NCI-H69 (cell line): ENCODE measurements at regions not wholly inside any gene's neighbourhood (a gene's known extent, or its start where the extent isn't known, plus 50 kb on each side); places are given as distances from the start of the nearest gene placed in this dataset.
A peak's percentile ranks its signal among the peaks of the same experiment; 100 is the strongest.

Experiments used
- DNase-seq: peaks from one replicate; lab custom pipeline; 2025; lab: John Stamatoyannopoulos, UW

DNA sequence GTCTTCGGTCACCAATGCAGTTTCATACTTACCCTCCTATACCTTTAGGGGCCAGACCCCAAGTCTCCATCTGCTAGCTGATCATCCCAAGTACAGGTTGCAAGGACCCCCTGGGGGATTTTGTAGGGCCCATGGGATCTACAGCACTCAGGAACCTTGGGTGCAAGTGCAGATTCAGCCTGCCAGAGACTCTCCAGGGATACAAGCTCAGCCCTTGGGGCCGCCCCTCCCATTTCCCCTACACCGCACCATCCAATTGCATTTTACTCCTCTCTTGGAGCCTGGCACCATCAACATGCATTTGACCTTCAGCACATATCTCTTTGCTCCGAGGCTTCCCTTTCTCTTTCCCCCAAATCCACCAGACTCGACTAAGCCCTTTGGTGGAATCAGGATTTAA is 154.7 kb upstream of the ZNF536 start:
- DNase-seq = no peak

DNA sequence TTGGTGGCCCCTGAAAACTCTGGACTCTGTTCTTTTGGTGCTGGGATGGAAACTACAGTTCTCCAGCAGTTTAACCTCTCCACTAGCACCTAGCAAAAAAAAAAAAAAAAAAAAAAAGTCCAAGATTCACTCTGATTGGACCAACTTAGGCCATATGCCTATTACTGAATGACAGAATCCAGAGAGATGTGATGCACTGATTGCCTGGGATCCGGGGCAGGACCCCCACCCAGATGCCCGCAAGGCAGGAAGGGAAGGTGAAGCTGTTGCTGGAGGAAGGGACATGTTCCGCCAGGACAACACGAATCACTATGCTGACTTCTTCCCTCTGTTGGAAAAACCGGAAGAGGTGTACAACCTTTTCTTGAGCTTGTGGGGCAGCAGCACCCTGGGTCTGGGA is 152.5 kb upstream of the ZNF536 start:
- no peak for DNase-seq

DNA sequence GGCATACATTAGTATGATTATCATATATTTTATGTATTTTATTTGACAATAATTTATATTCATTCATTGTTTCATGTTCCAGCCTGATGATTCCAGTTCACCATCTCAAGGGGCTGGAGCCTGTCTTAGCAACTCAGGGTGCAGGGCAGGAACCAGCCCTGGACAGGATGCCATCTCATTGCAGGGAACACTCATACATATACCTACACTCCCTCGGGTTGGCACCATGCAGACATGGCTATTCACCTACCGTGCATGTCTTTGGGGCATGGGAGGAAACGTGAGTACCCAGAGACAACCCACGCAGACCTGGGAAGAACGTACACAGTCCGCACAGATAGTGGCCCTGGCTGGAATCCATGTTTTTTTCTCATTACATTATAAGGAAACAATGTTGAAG is 151.0 kb upstream of the ZNF536 start:
- DNase-seq = no peak

DNA sequence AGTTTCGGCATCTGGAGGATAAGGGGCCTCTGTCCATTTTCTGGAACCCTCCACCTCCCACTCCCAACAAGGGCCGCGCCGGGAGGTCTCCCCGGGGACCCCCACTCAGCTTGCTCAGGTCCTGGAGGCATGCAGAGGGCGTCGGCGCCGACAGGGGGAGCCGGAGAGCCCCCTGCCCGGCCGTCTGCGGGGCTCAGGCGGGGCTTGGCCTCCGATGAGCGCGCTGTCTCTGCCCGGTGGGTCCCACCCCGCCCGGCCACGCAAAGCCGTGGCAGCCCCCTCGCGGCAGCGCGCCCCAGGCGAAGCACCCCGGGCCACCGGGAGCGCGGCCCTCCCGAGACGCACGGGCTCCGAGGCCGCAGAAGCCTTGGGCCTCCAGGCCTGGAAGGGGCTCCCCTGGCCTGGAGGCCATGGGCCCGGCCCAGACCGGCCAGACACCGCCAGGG is 149.7 kb upstream of the ZNF536 start:
- DNase-seq = no peak

DNA sequence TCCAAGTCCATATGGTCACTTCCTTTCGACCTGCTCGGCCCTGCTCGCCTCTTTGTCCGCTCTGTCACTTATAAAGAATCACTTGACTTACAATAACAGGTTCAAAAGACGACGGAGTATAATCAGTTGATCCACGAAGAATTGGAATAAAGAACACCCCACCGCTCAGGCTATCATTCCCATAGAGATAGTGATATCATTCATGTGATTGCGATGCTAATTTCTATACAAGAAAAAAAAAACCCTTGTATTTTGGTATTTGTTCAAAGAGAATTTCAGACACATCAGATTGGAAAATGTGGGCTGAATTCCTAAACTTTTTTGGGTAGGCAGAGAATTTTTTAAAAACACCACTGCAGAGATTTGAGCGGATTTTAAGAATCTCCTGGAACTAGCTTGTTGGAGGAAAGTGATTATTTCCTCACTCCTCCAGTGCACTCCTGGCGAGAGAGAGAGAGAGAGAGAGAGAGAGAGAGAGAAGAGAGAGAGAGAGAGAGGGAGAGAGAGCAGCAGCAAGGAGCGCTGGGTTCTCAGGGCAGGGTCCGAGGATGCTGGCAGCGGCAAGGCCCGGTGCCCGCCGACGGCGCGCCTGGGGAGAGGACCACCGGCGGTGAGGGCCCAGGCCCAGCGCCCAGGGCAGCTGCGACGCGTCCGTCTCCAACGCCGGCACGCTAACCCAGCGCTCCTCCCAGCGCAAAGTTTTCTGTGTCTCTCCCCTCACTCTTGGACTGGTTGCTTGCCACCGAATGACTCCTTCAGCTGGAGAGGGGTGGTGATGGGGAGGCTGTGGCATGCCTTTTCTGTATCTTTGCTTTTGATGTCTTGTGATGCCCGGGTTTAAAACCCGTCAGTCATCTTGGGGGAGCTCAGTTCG is 149.0 kb upstream of the ZNF536 start:
- DNase-seq = no peak

DNA sequence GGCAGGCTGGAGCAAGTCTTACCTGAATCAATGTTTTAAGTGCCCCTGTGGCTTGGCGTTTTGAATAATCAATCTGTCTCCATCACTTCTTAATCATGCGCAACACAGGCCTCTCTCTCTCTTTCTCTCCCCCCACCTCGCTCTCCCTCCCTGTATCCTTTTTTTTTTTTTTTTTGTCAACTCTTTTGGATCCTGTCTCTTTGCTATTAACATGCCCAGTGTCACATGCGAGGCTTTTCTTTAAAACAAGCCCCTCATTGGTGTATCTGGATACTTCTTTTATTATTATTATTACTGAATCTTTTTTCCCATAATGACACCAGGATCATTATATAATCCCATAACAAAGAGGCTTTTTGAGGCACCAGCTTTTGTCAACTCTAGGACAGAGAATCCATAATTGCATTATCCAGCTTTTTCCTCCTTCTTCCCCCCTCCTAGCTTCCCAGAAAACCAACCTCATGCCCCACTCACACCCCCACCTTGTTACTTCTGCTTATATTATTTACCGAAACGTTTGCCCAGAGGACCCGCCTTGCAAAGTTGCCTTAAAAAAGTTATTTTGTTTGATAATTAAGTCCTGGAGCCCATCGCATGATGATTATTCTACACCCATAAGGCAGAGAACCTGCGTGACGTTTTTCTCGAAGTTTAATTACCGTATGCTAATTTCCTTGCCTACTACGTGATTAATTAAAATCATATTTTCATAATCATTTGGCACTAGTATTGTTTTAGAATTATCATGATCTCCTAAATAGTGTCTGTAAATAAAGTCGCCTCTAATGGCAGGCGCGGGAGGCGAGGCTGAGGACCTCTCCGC is 148.1 kb upstream of the ZNF536 start:
- no peak for DNase-seq

DNA sequence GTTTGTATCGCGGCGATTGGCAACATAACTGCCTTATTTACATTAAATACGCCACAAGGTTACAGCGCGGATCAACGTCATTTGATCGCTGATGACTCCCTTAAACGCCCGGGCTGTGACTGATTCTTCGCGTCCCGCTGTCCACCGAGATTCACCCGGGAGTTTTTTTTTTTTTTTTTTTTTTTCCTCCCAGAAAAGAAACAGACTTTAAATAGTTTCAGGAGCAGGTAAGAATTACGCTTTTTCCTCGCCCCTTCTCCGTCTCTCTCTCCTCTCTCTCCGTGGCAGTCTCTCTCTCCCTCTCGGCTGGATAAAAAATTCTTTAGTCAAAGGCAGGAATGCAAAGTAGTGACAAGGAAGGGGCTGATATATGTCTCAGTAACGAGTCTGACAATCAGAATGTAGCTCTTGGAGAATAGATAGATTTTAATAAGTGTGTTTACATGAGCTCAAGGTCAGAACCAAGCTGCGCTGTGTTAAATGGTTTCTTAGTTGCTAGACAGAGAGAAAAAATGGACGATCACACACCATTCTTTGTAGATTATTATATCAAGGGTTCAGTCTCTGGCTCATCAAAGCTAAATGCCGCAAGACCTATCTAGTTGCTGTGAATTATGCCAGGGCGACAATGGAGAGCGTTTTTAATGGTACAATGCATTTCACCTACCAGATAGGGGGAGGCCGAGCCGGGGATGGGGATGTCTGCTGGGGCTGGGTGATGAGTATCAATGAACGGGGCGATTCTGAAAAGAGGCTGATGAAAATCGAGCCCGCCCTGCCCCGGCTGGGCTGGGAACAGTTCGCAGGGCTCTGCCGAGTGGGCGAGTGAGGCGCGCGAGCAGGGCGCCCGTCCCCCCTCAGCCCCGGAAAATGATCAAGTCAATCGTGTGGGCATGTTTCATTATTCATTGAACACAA is 147.2 kb upstream of the ZNF536 start:
- DNase-seq = no peak

DNA sequence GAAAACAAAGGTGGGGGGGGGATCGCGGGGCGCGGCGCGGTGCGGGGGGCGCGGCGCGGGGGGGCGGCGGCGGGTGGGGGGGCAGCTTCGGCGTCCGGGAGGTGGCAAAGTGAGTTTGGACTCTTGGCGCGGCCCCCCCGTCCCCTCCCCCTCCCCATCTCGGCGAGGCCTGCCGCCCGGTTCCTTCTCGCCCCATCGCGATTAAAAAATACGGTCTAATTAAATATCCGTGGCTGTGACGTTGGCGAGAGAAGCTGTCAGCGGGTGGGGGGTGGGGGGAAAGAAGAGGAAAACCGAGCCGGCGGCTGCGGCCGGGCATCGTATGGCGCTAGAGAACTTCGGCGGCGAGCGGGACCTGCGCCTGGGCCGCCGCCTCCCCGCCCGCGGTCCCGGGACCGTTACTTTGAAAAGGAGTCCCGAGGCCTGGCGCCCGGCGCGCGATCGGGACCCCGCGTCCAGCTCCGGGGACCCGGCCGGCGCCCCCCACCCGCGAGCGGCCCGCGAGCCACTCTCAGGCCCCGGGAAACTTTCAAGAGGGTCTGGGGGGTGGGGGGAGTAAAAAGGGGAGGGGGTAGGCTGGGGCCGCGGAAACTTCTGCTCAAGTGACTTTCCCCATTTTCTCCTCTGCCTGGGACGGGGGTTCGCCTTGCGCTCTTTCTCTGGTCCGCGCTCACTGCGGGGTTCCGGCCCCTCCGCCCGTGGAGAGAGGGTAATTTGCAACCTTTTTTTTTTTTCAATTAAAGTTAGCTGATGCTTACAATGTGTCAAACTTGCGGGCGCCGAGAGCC is 146.3 kb upstream of the ZNF536 start:
- DNase-seq = no peak

DNA sequence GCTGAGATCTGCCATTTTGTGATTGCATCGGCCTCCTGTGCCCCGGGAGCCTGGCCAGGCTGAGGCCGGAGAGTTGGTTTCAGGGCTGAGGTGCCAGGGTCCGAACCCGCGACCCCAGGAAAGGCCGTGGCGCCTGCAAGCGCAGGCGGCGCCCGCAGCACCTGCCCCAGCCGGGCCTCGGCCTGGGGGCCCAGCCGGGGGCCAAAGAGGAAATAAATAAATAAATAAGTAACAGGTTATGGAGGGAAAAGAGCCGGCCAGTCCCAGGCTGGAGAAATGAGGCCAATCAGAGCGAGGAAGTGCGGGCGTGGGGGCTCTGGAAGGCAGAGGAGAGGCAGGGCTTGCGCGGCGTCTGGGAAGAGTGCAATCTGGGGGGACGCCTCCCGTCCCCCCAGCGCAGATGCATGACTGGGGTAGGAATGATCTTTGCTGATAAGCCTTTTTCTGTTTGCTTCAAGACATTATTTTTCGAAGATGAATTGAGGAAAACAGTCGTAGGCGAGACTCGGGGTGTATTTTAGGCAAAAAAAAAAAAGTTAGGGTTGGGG is 145.6 kb upstream of the ZNF536 start:
- DNase-seq = no peak

DNA sequence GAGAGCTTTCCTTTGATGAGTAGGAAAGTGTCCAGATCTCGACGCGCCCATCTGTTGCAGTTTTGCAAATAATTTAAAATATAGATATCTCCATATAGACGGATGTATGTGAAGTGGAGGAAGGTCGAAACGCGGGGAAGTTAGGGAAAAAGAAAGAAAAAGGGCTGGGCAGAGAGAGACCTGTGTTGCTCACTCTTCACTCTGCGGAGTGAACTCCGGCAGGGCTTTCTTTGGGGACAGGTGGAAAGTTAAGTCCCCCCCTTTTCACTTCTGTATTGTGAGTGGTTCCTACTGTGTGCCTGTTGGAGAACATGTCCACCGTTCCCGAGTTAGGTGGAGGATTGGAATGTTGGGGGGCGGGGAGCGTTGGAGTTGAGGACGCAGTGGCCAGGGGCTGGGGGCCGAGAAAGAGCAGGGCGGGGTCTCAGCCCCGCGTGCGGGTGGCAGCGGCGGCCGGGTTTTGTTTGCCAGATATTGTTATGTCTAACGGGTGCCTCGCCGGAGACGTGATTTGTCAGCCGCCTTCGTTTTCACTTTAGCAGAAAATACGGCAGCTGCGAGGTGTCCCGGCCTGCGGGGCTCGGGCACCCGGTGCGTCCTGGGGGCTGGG is 145.1 kb upstream of the ZNF536 start:
- DNase-seq = no peak

DNA sequence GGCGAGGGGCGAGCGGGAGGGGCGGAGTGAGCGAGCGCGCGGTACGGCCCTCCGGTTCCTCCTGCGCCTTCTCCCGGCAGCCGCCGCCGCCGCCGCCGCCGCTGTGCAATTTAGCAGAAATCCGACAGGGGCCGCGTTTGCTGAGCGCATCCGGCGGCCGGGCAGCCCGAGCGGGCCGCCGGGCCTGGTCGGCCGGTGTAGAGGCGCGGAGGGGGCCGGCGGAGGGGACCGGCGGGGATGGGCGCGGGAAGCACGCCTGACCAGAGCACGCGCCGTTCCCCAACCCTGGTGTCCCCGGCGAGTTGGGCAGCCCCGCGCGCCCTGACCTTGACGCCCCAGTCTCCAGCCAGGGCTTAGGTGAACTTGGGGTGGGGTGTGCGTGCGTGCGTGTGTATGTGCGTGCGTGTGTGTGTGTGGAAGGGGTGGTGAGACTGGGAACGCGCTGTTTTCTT is 144.5 kb upstream of the ZNF536 start:
- peak; percentile 41 for DNase-seq

DNA sequence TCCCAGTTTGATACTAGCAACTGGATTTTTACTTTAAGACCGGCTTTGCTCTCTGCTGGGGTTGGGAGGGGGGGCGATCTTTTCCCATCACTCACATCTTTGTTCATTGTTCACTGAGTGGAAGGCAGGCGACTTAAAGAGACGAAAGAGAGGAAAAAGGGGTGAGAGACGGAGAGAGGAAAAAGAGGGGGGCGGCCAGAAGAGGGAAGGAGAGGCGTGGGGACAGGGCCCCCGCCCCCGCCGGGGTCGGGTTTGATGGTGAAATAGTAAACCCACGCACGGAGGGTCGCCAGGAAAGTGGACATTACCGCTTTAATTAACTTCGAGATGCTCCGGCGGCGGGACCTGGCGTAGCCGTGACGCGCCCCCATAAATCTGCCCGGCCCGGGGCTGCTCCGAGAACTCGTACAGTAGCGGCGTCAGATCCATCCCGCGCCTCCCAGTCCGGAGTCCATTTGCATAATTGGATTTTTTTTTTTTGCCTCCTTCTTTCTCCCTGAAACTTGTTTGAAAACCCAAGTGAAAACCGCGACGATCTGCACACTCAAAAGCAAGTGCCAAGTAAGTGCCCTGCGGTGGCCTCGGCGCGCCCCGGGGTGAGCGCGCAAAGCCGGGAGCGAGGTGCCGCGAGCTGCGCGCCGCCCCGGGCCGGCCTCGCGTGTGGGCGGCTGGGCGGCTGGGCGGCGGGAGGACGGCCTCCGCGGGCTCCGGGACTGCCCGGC is 143.9 kb upstream of the ZNF536 start:
- no peak for DNase-seq

DNA sequence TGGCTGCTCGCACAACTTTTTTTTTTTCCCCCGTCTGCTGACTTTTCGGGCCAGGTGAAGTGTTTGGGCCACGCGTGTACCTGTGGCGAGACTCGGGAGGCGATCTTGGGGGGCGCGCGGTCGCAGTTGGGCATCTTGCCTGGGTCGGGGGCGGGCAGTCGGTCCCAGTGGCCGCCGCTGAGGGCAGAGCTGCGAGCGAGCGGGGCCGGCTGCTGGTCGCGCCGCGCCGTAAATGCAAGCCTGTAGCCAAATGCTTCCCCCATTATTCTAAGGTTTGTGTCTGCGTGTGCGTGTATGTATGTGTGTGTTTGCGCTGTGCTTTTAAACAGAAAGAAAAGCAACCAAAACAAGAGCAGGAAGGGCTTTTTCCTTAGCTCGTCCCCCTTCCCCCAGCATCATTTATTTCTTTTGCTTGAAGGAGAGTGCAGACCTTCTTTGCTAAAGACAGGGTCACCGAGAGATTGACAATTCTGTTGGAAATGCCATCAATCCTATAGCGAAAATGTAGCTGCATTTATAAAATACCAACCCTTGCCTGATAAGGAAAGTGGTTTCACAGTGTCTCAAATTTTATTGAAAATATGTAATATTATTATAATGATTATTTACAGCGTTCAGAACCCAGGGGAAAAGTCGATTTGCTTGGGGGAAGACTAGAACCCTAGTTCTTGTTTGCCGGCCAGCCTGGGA is 143.2 kb upstream of the ZNF536 start:
- peak; percentile 2 for DNase-seq

DNA sequence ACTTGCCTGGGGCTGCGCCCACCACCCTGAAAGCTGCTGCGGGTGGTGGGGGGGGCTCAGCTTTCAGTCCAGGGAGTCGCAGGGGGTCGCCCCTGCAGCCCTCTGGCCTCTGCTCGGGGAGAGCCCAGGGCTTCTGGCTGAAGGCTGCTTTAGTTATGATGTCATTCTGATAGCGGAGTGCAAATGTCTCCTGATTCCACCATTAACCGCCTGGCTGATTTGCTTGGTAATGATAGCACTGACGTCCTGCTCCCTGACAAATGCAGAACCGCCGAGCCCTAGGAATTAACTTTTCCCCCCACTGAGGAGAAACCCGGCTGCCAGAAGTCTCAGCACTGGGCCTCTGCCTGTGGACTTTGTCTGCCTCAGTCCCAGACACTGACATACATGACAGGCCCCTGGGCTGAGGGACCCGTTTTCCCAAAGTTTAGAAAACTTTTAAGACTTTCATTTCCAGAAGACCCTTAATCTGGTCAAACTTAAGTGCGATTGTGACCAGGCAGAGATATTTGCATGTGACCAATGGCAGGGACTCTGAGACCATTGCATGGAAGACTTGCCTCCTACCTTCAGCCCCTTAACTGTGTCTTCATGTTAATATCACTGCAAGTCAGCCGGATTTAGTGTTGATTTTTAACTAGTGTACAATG is 142.5 kb upstream of the ZNF536 start:
- no peak for DNase-seq

DNA sequence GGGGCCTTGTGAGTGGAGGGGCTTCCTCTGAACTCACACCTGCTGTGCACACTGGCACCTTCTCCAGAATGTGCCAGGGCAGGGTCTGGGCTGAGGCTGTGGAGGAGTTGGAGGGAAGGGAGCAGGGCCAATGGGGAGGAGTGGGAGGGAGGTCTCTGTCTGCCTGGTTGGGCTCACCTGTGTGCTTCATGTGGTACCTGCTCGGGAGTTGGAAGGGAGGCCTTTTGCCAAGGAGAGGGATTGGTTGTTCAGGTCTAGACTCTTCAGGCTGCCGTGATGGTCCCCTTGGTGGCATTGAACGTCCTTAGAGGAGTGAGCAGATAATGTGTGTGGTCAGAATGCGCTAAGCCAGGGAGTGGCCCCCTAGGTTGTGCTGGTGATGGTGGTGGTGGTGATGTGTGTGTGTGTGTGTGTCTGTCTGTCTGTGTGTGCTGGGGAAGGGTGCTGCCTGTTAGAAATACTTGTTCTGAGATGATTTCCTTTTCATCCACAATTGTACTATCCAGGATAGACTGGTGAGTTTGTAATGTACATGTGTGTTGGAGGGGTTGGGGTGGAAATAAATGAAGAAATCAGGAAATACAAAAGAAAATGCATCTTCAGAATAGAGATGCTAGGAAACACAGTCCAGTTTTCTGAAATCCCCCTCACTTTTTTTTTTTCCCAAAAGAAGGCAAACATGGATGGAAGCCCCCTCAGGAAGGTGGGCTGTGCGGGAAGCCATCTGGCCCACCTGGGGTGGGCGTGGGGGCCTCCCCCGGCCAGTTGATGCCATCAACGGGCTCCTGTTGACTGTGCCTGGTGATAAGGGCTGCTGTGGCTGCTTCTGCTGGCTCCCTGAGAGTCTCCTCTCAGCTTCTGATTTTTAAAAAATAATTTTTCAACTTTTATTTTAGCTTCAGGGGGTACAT is 140.5 kb upstream of the ZNF536 start:
- DNase-seq = no peak

DNA sequence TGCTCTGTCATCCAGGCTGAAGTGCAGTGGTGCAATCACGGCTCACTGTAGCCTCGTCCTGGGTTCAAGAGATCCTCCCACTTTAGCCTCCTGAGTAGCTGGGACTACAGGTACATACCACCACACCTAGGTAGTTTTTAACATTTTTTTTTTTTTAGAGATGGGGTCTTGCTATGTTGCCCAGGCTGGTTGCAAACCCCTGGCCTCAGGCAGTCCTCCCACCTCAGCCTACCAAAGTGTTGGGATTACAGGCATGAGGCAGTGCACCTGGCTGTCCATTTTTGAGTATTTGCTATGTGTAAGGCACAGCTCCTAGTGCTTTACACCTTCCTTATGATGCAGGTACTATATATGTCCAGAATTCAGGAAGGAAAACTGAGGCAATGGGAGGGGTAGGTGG is 138.8 kb upstream of the ZNF536 start:
- no peak for DNase-seq

DNA sequence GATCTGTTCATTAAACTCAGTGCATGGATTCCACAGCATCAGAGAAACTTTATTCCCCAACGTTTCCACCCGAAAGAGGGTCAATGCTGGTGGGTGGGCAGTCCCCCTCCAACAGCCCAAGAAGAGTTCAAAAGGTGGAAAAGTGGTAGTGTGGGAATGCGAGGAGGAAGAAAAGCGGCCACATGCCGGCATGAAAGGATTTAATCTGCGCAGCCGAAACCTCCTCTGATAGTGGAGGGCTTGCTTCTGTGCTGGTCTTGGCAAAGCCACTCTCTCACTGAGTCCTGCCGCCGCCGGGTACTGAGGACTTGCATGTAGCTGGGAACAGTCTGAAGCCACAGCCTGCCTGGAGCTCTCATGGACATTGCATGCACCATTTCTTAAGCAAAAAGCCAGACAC is 136.2 kb upstream of the ZNF536 start:
- no peak for DNase-seq

DNA sequence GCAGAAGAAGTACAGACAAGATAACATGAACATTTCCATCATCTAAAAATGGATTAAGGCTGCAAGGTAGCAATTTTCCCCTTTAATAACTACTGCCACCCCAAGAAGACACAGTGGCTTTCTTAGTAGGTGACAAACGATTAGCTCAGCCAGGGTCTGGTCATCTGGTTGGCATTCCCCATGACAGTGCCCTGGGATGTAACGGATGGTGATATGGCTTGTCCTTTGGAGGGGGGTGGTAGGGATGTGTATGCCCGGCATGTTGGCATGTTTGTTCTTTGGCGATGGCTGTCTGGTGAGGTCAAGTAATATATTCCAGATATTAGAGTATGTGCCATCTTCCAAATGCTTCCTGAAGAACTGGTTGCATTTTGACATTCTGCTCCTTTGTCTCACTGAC is 135.6 kb upstream of the ZNF536 start:
- DNase-seq = no peak
